ENCODE measurements at regions not wholly inside any gene's neighbourhood (a gene's known extent, or its start where the extent isn't known, plus 50 kb on each side); places are given as distances from the start of the nearest gene placed in this dataset.

DNA sequence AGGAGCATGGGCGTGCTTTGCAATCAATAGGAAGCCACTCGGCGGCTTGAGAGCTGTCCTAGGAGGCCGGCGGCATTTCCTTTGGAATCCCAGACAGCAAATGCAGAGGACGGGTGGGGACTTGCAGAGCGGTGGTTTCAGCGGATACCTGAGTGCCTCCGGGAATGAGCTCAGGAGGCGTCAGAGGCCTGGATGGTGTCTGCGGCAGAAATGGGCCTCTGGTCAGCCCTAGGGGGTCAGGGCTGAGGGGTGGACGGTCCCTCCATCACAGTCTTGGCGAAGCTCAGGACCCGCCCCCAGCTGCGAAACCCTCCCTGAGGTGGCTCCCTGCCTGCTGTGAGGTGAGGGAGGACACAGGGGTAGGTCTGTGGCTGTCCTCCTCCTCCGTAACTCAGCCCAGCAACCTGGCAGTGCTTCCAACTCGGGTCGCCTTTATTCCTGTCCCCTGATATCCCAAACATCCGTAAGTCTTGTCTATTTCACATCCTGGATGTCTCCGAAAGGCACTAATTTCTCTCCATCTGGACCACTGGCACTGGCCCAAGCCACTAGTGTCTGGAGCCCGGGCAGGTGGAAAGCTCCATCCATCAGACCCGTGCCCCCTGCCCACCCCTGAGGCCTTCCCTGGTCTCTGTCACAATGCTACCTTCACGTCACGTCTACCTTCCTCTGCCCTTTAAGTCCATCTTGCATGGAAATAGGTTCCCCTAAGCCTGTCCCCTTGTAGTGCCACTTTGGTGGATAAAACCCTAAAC lies 686.6 kb downstream of the BRD1 start:
- no peak overlapping the region for H3K4me3 ChIP-seq (replicated peaks in 1 of 2; ENCODE audit: low read depth in 1 of 2, low read length in 2 of 2)
- H3K27me3 ChIP-seq (ENCODE audit: insufficient read depth, low read length), result peaks cover 55% of the 10 kb centered on the region
- H3K79me2 ChIP-seq (ENCODE audit: insufficient read depth, low read length), result no peaks in the 10 kb centered on the region
- H3K9me3 ChIP-seq (ENCODE audit: control insufficient read depth in 1 of 2, insufficient read depth in 1 of 2, low read depth in 1 of 2, low read length in 2 of 2), result no peaks in the 10 kb centered on the region
- H4K20me1 ChIP-seq (ENCODE audit: insufficient read depth), result no peaks in the 10 kb centered on the region
- BruUV-seq (replicated peaks), result no TSS peak
- no peak for TF ChIP-seq YY1 (IDR thresholded peaks at IDR 0.05; ENCODE audit: extremely low read depth, insufficient replicate concordance, low read depth, low read length)
- TF ChIP-seq POLR2AphosphoS5 (IDR thresholded peaks at IDR 0.05; ENCODE audit: low read depth, low read length), result no peak
- ATAC-seq, result no peak
- no peak overlapping the region for H3K4me2 ChIP-seq (ENCODE audit: low read length)
- no peaks in the 10 kb centered on the region for H3K4me1 ChIP-seq (ENCODE audit: control insufficient read depth in 1 of 2, insufficient read depth in 2 of 2, low read length in 2 of 2)
- H3K36me3 ChIP-seq (ENCODE audit: control insufficient read depth in 1 of 2, insufficient read depth in 2 of 2, low read length in 2 of 2), result no peaks in the 10 kb centered on the region
- POLR2A ChIA-PET, result no interaction called here
- RAD21 ChIA-PET (ENCODE audit: low non-redundant PET in 1 of 2, low total read pairs in 2 of 2, uncharacterized antibody in 2 of 2, unreplicated experiment in 2 of 2), result no interaction called here
- no peak overlapping the region for H2AFZ ChIP-seq (ENCODE audit: low read depth, low read length, poor library complexity, severe bottlenecking)
- CTCF ChIA-PET, result no interaction called here
- H3K27ac ChIP-seq (ENCODE audit: low read depth, low read length), result no peak overlapping the region
- DNase-seq (ENCODE audit: low read depth, low spot score), result no peak
- intact Hi-C loops (cut with micrococcal nuclease), result no loop called here
- no peaks in the 10 kb centered on the region for H3K9me2 ChIP-seq (ENCODE audit: insufficient read depth)
- no peak overlapping the region for H3K9ac ChIP-seq (ENCODE audit: low read length)

DNA sequence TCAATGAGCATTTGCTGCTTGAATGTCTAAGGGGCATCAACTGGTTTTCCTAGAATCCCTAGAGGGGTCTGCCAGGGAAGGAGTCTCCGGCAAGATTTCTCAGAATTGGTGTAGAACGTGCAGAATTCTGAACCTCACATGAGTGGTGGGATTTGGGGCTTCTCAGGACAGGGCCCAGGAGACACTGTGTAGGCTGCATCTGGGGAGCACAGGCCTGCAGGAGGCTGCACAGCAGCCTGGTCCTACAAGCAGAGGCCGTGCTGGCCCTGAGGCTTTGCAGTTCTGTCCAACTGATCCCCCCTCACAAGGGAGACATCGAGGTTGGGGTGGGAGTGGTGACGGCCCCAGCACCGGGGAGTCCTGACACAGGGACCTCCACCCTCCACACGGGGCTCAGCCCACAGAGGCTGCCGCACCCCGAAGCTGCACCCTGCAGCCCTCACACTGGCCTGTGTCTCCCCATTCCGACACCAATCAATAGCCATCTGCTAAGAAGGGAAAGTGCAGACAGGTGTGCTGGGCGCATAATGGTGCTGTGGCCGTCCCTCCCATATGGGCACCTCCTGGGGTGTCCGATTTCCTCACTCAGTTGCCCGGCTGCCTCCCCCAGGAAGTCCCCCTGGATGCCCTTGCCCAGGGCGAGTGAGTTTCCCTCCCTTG lies 688.1 kb downstream of the BRD1 start:
- Histone ChIP-seq H3K4me3 (replicated peaks in 1 of 2; ENCODE audit: low read depth in 1 of 2, low read length in 2 of 2) (no peak overlapping the region), H3K27me3 (ENCODE audit: insufficient read depth, low read length) (peaks cover 63% of the 10 kb centered on the region), H3K9me2 (ENCODE audit: insufficient read depth) (no peaks in the 10 kb centered on the region), H4K20me1 (ENCODE audit: insufficient read depth) (no peaks in the 10 kb centered on the region), H2AFZ (ENCODE audit: low read depth, low read length, poor library complexity, severe bottlenecking) (no peak overlapping the region), H3K27ac (ENCODE audit: low read depth, low read length) (no peak overlapping the region), H3K79me2 (ENCODE audit: insufficient read depth, low read length) (no peaks in the 10 kb centered on the region), H3K4me2 (ENCODE audit: low read length) (no peak overlapping the region), H3K36me3 (ENCODE audit: control insufficient read depth in 1 of 2, insufficient read depth in 2 of 2, low read length in 2 of 2) (no peaks in the 10 kb centered on the region), H3K9me3 (ENCODE audit: control insufficient read depth in 1 of 2, insufficient read depth in 1 of 2, low read depth in 1 of 2, low read length in 2 of 2) (no peaks in the 10 kb centered on the region), H3K4me1 (ENCODE audit: control insufficient read depth in 1 of 2, insufficient read depth in 2 of 2, low read length in 2 of 2) (no peaks in the 10 kb centered on the region), H3K9ac (ENCODE audit: low read length) (no peak overlapping the region)
- TF ChIP-seq, protein P1, sequence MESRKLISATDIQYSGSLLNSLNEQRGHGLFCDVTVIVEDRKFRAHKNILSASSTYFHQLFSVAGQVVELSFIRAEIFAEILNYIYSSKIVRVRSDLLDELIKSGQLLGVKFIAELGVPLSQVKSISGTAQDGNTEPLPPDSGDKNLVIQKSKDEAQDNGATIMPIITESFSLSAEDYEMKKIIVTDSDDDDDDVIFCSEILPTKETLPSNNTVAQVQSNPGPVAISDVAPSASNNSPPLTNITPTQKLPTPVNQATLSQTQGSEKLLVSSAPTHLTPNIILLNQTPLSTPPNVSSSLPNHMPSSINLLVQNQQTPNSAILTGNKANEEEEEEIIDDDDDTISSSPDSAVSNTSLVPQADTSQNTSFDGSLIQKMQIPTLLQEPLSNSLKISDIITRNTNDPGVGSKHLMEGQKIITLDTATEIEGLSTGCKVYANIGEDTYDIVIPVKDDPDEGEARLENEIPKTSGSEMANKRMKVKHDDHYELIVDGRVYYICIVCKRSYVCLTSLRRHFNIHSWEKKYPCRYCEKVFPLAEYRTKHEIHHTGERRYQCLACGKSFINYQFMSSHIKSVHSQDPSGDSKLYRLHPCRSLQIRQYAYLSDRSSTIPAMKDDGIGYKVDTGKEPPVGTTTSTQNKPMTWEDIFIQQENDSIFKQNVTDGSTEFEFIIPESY (IDR thresholded peaks at IDR 0.05; ENCODE audit: extremely low read depth, insufficient replicate concordance, low read length), result no peak
- TF ChIP-seq ZNF274 (IDR thresholded peaks at IDR 0.05; ENCODE audit: low read depth, low read length) (no peak), ELF1 (IDR thresholded peaks at IDR 0.05; ENCODE audit: borderline replicate concordance, low read depth) (no peak)
- intact Hi-C loops (cut with micrococcal nuclease), result loop anchor here (2.0 kb wide), 1 partner anchor 17 kb away; no protein-coding TSS in a partner anchor
- ATAC-seq (no peak), DNase-seq (ENCODE audit: low read depth, low spot score) (no peak)
- no TSS peak for BruUV-seq (replicated peaks)
- ChIA-PET POLR2A (no interaction called here), RAD21 (ENCODE audit: low non-redundant PET in 1 of 2, low total read pairs in 2 of 2, uncharacterized antibody in 2 of 2, unreplicated experiment in 2 of 2) (no interaction called here), CTCF (no interaction called here)
